IPS-18a (cell line): ENCODE measurements at regions not wholly inside any gene's neighbourhood (a gene's known extent, or its start where the extent isn't known, plus 50 kb on each side); places are given as distances from the start of the nearest gene placed in this dataset.

Source experiments
- H3K27ac ChIP-seq: one replicate; pipeline ENCODE4 v1.5.1; 2013; ENCODE audit warnings: low read length
- H3K27me3 ChIP-seq: one replicate; pipeline ENCODE4 v1.6.1; 2013; ENCODE audit warnings: mild to moderate bottlenecking, low read length; ENCODE audit not compliant: control insufficient read depth, insufficient read depth
- H3K36me3 ChIP-seq: one replicate; pipeline ENCODE4 v1.6.1; 2013; ENCODE audit warnings: low read depth, low read length; ENCODE audit not compliant: control insufficient read depth
- H3K4me1 ChIP-seq: one replicate; pipeline ENCODE4 v1.6.1; 2013; ENCODE audit warnings: low read depth, low read length; ENCODE audit not compliant: control insufficient read depth
- H3K4me3 ChIP-seq: one replicate; pipeline ENCODE4 v1.5.1; 2013; ENCODE audit warnings: low read length
- H3K9ac ChIP-seq: one replicate; pipeline ENCODE4 v1.6.1; 2013; ENCODE audit warnings: mild to moderate bottlenecking, low read length, moderate library complexity
- H3K9me3 ChIP-seq: one replicate; pipeline ENCODE4 v1.6.1; 2013; ENCODE audit warnings: low read depth, low read length; ENCODE audit not compliant: control insufficient read depth

GRCh38 chr2:164015328-164016123 lies 279.7 kb upstream of the FIGN start:
- Histone ChIP-seq H3K27ac (no peak overlapping the region), H3K36me3 (no peaks in the 10 kb centered on the region), H3K9me3 (no peaks in the 10 kb centered on the region), H3K4me1 (peaks cover 14% of the 10 kb centered on the region), H3K27me3 (no peaks in the 10 kb centered on the region), H3K4me3 (no peak overlapping the region), H3K9ac (no peak overlapping the region)

GRCh38 chr2:164014791-164015190 lies 279.0 kb upstream of the FIGN start:
- no peaks in the 10 kb centered on the region for H3K9me3 ChIP-seq

GRCh38 chr2:164014068-164014731 lies 278.4 kb upstream of the FIGN start:
- H3K4me3 ChIP-seq: no peak overlapping the region
- no peaks in the 10 kb centered on the region for H3K27me3 ChIP-seq
- no peak overlapping the region for H3K27ac ChIP-seq
- no peaks in the 10 kb centered on the region for H3K9me3 ChIP-seq
- no peak overlapping the region for H3K9ac ChIP-seq
- H3K4me1 ChIP-seq: peaks cover 14% of the 10 kb centered on the region
- H3K36me3 ChIP-seq: no peaks in the 10 kb centered on the region

More at GRCh38 chr2:164014791-164015190, 279.0 kb upstream of the FIGN start:
- Histone ChIP-seq H3K36me3 (no peaks in the 10 kb centered on the region), H3K9ac (no peak overlapping the region), H3K27me3 (no peaks in the 10 kb centered on the region), H3K4me1 (peaks cover 14% of the 10 kb centered on the region), H3K4me3 (no peak overlapping the region), H3K27ac (no peak overlapping the region)

GRCh38 chr2:164012581-164012980 lies 276.8 kb upstream of the FIGN start:
- Histone ChIP-seq H3K4me3 (no peak overlapping the region), H3K4me1 (peaks cover 14% of the 10 kb centered on the region), H3K9me3 (no peaks in the 10 kb centered on the region), H3K9ac (no peak overlapping the region), H3K27me3 (no peaks in the 10 kb centered on the region), H3K36me3 (no peaks in the 10 kb centered on the region), H3K27ac (no peak overlapping the region)

GRCh38 chr2:164009756-164010337 lies 274.0 kb upstream of the FIGN start:
- Histone ChIP-seq H3K27ac (no peak overlapping the region), H3K36me3 (no peaks in the 10 kb centered on the region), H3K4me1 (peaks cover 9% of the 10 kb centered on the region), H3K9ac (no peak overlapping the region), H3K4me3 (no peak overlapping the region), H3K9me3 (no peaks in the 10 kb centered on the region), H3K27me3 (no peaks in the 10 kb centered on the region)

GRCh38 chr2:164008752-164009151 lies 272.9 kb upstream of the FIGN start:
- Histone ChIP-seq H3K9ac (no peak overlapping the region), H3K27me3 (no peaks in the 10 kb centered on the region), H3K4me1 (no peaks in the 10 kb centered on the region), H3K27ac (no peak overlapping the region), H3K36me3 (no peaks in the 10 kb centered on the region), H3K4me3 (no peak overlapping the region), H3K9me3 (no peaks in the 10 kb centered on the region)

GRCh38 chr2:164006704-164007103 lies 270.9 kb upstream of the FIGN start:
- Histone ChIP-seq H3K4me1 (no peaks in the 10 kb centered on the region), H3K9ac (no peak overlapping the region), H3K9me3 (no peaks in the 10 kb centered on the region), H3K36me3 (no peaks in the 10 kb centered on the region), H3K4me3 (no peak overlapping the region), H3K27me3 (no peaks in the 10 kb centered on the region), H3K27ac (no peak overlapping the region)

- H3K27ac ChIP-seq: no peak overlapping the region
- H3K9ac ChIP-seq: no peak overlapping the region
- H3K9me3 ChIP-seq: no peaks in the 10 kb centered on the region
- H3K36me3 ChIP-seq: no peaks in the 10 kb centered on the region
- H3K4me3 ChIP-seq: no peak overlapping the region
- no peaks in the 10 kb centered on the region for H3K27me3 ChIP-seq
- H3K4me1 ChIP-seq: no peaks in the 10 kb centered on the region
Observed at GRCh38 chr2:164000176-164000575, 264.4 kb upstream of the FIGN start.

- no peaks in the 10 kb centered on the region for H3K27me3 ChIP-seq
- no peaks in the 10 kb centered on the region for H3K4me1 ChIP-seq
- no peak overlapping the region for H3K9ac ChIP-seq
- no peaks in the 10 kb centered on the region for H3K36me3 ChIP-seq
- H3K9me3 ChIP-seq: no peaks in the 10 kb centered on the region
- no peak overlapping the region for H3K4me3 ChIP-seq
- H3K27ac ChIP-seq: no peak overlapping the region
Observed at GRCh38 chr2:163997466-163997865, 261.7 kb upstream of the FIGN start.

GRCh38 chr2:163990541-163990940 lies 254.7 kb upstream of the FIGN start:
- Histone ChIP-seq H3K9ac (no peak overlapping the region), H3K4me3 (no peak overlapping the region), H3K27me3 (no peaks in the 10 kb centered on the region), H3K9me3 (no peaks in the 10 kb centered on the region), H3K27ac (no peak overlapping the region), H3K4me1 (peaks cover 5% of the 10 kb centered on the region), H3K36me3 (no peaks in the 10 kb centered on the region)

- H3K9ac ChIP-seq: no peak overlapping the region
- H3K9me3 ChIP-seq: no peaks in the 10 kb centered on the region
- no peak overlapping the region for H3K27ac ChIP-seq
- no peaks in the 10 kb centered on the region for H3K27me3 ChIP-seq
- H3K4me3 ChIP-seq: no peak overlapping the region
- H3K36me3 ChIP-seq: no peaks in the 10 kb centered on the region
- peaks cover 5% of the 10 kb centered on the region for H3K4me1 ChIP-seq
Observed at GRCh38 chr2:163990101-163990500, 254.3 kb upstream of the FIGN start.
